ENCODE measurements at regions not wholly inside any gene's neighbourhood (a gene's known extent, or its start where the extent isn't known, plus 50 kb on each side); places are given as distances from the start of the nearest gene placed in this dataset.

DNA sequence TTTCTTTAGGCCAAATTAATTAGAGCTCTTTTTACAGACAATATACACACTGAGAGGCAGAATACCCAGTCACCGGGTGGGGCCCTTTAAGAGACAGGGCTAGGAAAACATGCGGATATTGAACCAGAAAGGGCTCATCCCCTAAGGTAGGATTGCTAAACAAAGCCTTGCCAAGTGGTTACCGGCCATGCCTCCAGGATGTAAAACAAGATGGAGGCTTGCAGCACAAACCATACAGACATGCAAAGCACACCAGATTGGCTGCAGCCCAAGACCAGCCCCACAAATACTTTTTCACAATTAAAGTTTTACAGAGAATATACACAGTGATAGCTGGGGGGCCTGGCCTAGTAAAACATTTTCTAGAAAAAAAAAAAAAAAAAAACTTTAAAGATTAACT is 210.0 kb downstream of the KLHL4 start:
- DNase-seq (ENCODE audit: low read depth): no peak
- TF ChIP-seq CTCF (IDR thresholded peaks at IDR 0.05; ENCODE audit: insufficient read depth, low read length): no peak
- no peak overlapping the region for H3K4me3 ChIP-seq (ENCODE audit: low read depth, low read length)

GRCh38 chrX:87728024-87728423 is 210.4 kb downstream of the KLHL4 start:
- DNase-seq (ENCODE audit: low read depth): no peak
- no peak for TF ChIP-seq CTCF (IDR thresholded peaks at IDR 0.05; ENCODE audit: insufficient read depth, low read length)
- no peak overlapping the region for H3K4me3 ChIP-seq (ENCODE audit: low read depth, low read length)

DNA sequence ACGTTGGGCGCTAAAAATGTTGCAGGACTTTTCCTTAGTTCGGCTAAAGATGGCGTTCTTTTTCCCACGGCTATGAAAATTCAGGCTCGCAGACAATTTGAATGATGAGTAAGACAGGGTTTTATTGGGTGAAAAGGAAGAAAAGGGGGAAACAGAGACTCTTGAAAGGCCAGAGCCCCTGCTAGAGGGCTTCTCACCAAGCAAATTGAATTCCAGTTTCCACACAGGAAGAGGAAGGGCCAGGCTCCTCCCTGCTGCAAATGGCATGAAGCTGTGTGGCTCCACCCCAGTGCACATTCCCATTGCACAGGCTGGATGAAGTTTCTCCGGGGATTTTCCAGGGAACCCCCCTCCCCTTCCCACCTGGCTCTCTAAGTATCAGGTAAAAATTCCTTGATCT is 210.9 kb downstream of the KLHL4 start:
- no peak for DNase-seq (ENCODE audit: low read depth)
- no peak overlapping the region for H3K4me3 ChIP-seq (ENCODE audit: low read depth, low read length)
- no peak for TF ChIP-seq CTCF (IDR thresholded peaks at IDR 0.05; ENCODE audit: insufficient read depth, low read length)

- H3K4me3 ChIP-seq (ENCODE audit: low read depth, low read length): no peak overlapping the region
- DNase-seq (ENCODE audit: low read depth): no peak
- TF ChIP-seq CTCF (IDR thresholded peaks at IDR 0.05; ENCODE audit: insufficient read depth, low read length): no peak
Measured at GRCh38 chrX:87732133-87732532, 214.5 kb downstream of the KLHL4 start.

DNA sequence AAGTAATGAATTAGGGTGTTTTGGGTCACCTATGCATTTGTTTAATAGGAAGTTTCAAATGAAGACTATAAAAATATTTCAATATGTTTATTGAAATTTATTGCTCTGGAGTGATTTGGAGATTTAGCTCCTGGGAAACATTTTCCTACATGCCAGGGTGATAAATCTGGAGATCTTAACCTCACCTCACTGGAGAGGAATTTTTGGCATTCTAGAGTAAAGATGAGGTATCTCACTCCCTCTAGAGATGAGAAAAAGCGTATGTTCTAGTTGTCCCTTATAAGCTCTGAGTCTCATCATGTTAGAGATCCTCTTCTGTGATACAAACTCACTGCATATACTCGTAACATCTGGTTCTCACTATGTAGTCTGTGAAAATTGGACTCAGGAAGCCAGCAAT is 219.0 kb downstream of the KLHL4 start:
- no peak for DNase-seq (ENCODE audit: low read depth)
- H3K4me3 ChIP-seq (ENCODE audit: low read depth, low read length): no peak overlapping the region
- TF ChIP-seq CTCF (IDR thresholded peaks at IDR 0.05; ENCODE audit: insufficient read depth, low read length): no peak

DNA sequence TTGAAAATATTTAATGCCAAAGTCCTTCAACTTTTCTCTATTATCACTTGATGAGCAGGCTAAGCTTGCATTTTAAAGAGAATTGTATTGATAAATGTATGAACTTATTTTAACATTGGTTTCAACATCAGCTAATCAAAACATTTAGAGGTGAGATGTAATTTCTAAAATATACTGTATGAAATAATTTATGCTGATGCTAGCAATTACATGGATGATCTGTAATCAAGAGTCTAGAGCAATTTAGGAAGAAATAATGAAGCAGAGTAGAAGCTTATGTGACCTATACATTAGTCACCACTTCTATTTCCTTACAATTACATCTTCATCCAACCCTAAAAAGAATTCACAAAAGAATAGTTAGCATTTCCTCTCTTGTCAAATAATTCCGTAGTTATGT is 226.8 kb downstream of the KLHL4 start:
- no peak for DNase-seq (ENCODE audit: low read depth)
- H3K4me3 ChIP-seq (ENCODE audit: low read depth, low read length): no peak overlapping the region
- no peak for TF ChIP-seq CTCF (IDR thresholded peaks at IDR 0.05; ENCODE audit: insufficient read depth, low read length)

DNA sequence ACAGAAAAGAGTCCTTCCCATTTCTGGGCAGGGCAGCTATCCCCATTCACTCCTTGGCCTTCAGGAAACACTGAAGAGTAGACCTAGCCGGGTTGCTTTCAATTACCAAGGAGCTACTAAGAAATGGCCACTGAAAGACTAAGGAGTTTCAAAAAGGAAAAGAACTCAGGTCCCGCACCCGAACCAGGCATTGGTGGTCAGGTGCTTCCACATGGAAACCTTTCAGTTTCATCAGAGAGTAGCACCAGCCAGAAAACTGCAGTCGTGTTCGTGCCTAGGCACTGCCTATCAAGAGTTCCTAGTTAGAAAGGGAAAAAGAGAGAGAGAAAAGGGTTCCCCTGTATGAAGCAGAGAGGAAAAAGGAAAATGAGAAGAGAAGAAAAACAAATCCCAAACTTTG is 237.9 kb downstream of the KLHL4 start:
- no peak for TF ChIP-seq CTCF (IDR thresholded peaks at IDR 0.05; ENCODE audit: insufficient read depth, low read length)
- DNase-seq (ENCODE audit: low read depth): no peak
- H3K4me3 ChIP-seq (ENCODE audit: low read depth, low read length): no peak overlapping the region

Measured in fibroblast of the aortic adventitia (primary cell).